A549 (cell line): ENCODE measurements at regions not wholly inside any gene's neighbourhood (a gene's known extent, or its start where the extent isn't known, plus 50 kb on each side); places are given as distances from the start of the nearest gene placed in this dataset.

Experiments used
- ATAC-seq, 2 experiments: fragments of 200-7000 bp in 1 of 2; fragments of >200 bp in 1 of 2; cut with Nextera tagmentation in 1 of 2; cut with Tn5 transposase in 1 of 2; 3 replicates each; pipeline versions ENCODE4 v1.8.0 to v1.9.1; 2018 to 2020; ENCODE audit warnings: mild to moderate bottlenecking in 1 of 2, moderate library complexity in 1 of 2
- CTCF ChIA-PET: fragments of 300-600 bp; sonication (Branson Sonifier 250); formaldehyde crosslinking; extraction: SDS; loops from one replicate; lab custom pipeline; 2021; ENCODE audit warnings: antibody characterized with exemption, inconsistent platforms; lab: Yijun Ruan, JAX
- POLR2A ChIA-PET: fragments of 350-600 bp; formaldehyde crosslinking; extraction: SDS; loops from one replicate; lab custom pipeline; 2021; ENCODE audit warnings: antibody characterized with exemption, inconsistent platforms; lab: Yijun Ruan, JAX
- DNase-seq, 2 experiments: peaks; one replicate each; pipeline versions ENCODE4 v3.0.0 to v3.0.0-alpha.2; 2011 to 2016; ENCODE audit warnings: low read depth in 1 of 2, low spot score in 1 of 2
- FAIRE-seq: peaks from 2 replicates; lab custom pipeline; 2011; peaks lifted over from hg19 to GRCh38; lab: Jason Lieb, UNC
- H3K27ac ChIP-seq, 2 experiments: fragments of >200 bp; sonication (Bioruptor Twin); formaldehyde crosslinking; 3 replicates each; pipeline ENCODE4 v1.5.1; 2016 to 2017
- H3K4me1 ChIP-seq: fragments of >200 bp; sonication (Bioruptor Twin); formaldehyde crosslinking; 3 replicates; pipeline ENCODE4 v1.6.1; 2016
- H3K4me2 ChIP-seq: fragments of >200 bp; sonication (Bioruptor Twin); formaldehyde crosslinking; 3 replicates; pipeline ENCODE4 v1.6.1; 2016
- H3K4me3 ChIP-seq: fragments of >200 bp; sonication (Bioruptor Twin); formaldehyde crosslinking; 3 replicates; pipeline ENCODE4 v1.5.1; 2016
- H3K9me3 ChIP-seq: fragments of >200 bp; sonication (Bioruptor Twin); formaldehyde crosslinking; 3 replicates; pipeline ENCODE4 v1.6.1; 2016
- CBX2 ChIP-seq: fragments of 200-600 bp; sonication (generic); IDR thresholded peaks from 2 replicates; pipeline ENCODE4 v1.6.1; 2016; ENCODE audit warnings: low read depth, mild to moderate bottlenecking, borderline replicate concordance
- EHMT2 ChIP-seq: fragments of 200-600 bp; sonication (generic); IDR thresholded peaks from 2 replicates; pipeline ENCODE4 v1.6.1; 2016; ENCODE audit warnings: antibody characterized with exemption, low read depth, mild to moderate bottlenecking, moderate library complexity
- ESRRA ChIP-seq: fragments of 150-350 bp; IDR thresholded peaks from 2 replicates; pipeline ENCODE4 v1.6.1; 2014; ENCODE audit warnings: mild to moderate bottlenecking, low read length, borderline replicate concordance
- HOXB5 ChIP-seq: fragments of 250-450 bp; sonication (Bioruptor Pico); IDR thresholded peaks from 2 replicates; pipeline ENCODE4 v1.5.0; 2020; ENCODE audit warnings: mild to moderate bottlenecking, moderate library complexity
- JUN ChIP-seq, 2 experiments: fragments of >200 bp; sonication (Bioruptor Twin); formaldehyde crosslinking; IDR thresholded peaks; 2 replicates in 1 of 2; 3 replicates in 1 of 2; pipeline ENCODE4 v1.6.1; 2016 to 2017
- MAFK ChIP-seq: fragments of 450-650 bp; IDR thresholded peaks from 2 replicates; pipeline ENCODE4 v1.6.1; 2014; ENCODE audit not compliant: partially characterized antibody
- PHF8 ChIP-seq: fragments of 200-600 bp; sonication (generic); IDR thresholded peaks from 2 replicates; pipeline ENCODE4 v1.6.1; 2016; ENCODE audit warnings: low read depth, mild to moderate bottlenecking, antibody characterized with exemption, moderate library complexity, borderline replicate concordance
- POLR2A ChIP-seq: IDR thresholded peaks from 2 replicates; pipeline ENCODE4 v1.6.1; 2012; ENCODE audit warnings: mild to moderate bottlenecking, low read length
- RNF2 ChIP-seq: fragments of 200-600 bp; sonication (generic); IDR thresholded peaks from 2 replicates; pipeline ENCODE4 v1.6.1; 2016; ENCODE audit warnings: low read depth, mild to moderate bottlenecking, antibody characterized with exemption, moderate library complexity, borderline replicate concordance
- ZFP36 ChIP-seq: fragments of 450-650 bp; IDR thresholded peaks from 2 replicates; pipeline ENCODE4 v1.6.1; 2014; ENCODE audit warnings: borderline replicate concordance; ENCODE audit not compliant: partially characterized antibody
- ZNF302 ChIP-seq: fragments of 250-450 bp; sonication (Bioruptor Pico); IDR thresholded peaks from 2 replicates; pipeline ENCODE4 v1.9.0; 2021; ENCODE audit warnings: inconsistent platforms, mild to moderate bottlenecking, moderate library complexity
- WGBS: methylation state at CpG from one replicate; pipeline ENCODE4 v1.1.6; 2017; ENCODE audit errors: missing lambda C conversion rate; 5-methylcytosine and 5-hydroxymethylcytosine counted together
- TF ChIP-seq, protein P1 (sequence below): fragments of 150-350 bp; IDR thresholded peaks from 2 replicates; pipeline ENCODE4 v1.6.1; 2014; ENCODE audit warnings: low read depth, mild to moderate bottlenecking, low read length
- TF ChIP-seq, protein P2 (sequence below): IDR thresholded peaks from 2 replicates; pipeline ENCODE4 v1.6.1; 2012
- TF ChIP-seq, protein P3 (sequence below): fragments of >200 bp; sonication (Bioruptor Twin); formaldehyde crosslinking; IDR thresholded peaks from 3 replicates; pipeline ENCODE4 v1.6.1; 2016
- TF ChIP-seq, protein P4 (sequence below): IDR thresholded peaks from 2 replicates; pipeline ENCODE4 v1.6.1; 2012
- TF ChIP-seq, protein P5 (sequence below): fragments of >200 bp; sonication (Bioruptor Twin); formaldehyde crosslinking; IDR thresholded peaks from 3 replicates; pipeline ENCODE4 v1.5.1; 2016
- TF ChIP-seq, protein P6 (sequence below): fragments of 450-650 bp; IDR thresholded peaks from 2 replicates; pipeline ENCODE4 v1.6.1; 2014; ENCODE audit warnings: antibody characterized with exemption

DNA sequence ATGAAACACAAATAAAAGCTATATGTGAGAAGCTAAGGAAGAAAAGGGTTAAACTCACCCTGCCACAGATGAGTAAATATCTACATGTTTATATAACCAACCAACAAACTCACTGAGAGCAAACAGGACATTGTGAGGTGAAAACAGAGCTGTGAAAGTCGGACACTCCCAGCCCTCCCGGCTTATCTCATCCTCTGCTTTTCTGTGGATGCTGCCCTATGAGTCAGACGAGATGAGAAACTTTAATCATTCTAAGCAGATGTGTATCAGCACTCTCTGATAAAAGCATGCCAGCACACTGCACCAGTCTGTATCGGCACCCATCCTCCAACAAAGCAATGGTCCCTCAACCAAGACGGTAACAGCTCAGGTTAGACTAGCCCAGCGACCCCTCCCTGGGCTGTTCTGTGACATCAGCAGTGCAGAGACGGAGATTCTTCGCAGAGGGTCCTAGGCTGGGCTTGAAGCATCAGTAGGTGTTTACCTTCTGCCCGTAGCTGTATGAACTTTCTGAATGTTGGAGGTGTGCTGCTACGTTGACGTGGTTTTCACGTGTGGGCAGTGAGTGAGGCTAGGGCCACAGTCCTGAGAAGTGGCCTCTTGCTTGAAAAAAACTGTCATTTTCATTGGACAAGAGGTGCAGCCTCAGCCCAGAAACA is 119.8 kb upstream of the ALDH1A3 start (continued):
- TF ChIP-seq, protein P1, sequence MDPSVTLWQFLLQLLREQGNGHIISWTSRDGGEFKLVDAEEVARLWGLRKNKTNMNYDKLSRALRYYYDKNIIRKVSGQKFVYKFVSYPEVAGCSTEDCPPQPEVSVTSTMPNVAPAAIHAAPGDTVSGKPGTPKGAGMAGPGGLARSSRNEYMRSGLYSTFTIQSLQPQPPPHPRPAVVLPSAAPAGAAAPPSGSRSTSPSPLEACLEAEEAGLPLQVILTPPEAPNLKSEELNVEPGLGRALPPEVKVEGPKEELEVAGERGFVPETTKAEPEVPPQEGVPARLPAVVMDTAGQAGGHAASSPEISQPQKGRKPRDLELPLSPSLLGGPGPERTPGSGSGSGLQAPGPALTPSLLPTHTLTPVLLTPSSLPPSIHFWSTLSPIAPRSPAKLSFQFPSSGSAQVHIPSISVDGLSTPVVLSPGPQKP = no peak
- TF ChIP-seq CBX2 = no peak
- TF ChIP-seq, protein P2, sequence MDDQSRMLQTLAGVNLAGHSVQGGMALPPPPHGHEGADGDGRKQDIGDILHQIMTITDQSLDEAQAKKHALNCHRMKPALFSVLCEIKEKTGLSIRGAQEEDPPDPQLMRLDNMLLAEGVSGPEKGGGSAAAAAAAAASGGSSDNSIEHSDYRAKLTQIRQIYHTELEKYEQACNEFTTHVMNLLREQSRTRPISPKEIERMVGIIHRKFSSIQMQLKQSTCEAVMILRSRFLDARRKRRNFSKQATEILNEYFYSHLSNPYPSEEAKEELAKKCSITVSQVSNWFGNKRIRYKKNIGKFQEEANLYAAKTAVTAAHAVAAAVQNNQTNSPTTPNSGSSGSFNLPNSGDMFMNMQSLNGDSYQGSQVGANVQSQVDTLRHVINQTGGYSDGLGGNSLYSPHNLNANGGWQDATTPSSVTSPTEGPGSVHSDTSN = no peak; the same call in 1 of the 2 replicates
- TF ChIP-seq, protein P3, sequence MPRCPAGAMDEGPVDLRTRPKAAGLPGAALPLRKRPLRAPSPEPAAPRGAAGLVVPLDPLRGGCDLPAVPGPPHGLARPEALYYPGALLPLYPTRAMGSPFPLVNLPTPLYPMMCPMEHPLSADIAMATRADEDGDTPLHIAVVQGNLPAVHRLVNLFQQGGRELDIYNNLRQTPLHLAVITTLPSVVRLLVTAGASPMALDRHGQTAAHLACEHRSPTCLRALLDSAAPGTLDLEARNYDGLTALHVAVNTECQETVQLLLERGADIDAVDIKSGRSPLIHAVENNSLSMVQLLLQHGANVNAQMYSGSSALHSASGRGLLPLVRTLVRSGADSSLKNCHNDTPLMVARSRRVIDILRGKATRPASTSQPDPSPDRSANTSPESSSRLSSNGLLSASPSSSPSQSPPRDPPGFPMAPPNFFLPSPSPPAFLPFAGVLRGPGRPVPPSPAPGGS = 0 out of 3 replicates have a peak, but pooled peaks have one; percentile 33
- peak; percentile 48 to 82; a peak in 2 of 5 replicates for TF ChIP-seq JUN (IDR thresholded peaks at IDR 0.05)
- TF ChIP-seq ZFP36 = no peak
- TF ChIP-seq, protein P4, sequence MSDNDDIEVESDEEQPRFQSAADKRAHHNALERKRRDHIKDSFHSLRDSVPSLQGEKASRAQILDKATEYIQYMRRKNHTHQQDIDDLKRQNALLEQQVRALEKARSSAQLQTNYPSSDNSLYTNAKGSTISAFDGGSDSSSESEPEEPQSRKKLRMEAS = peak; percentile 84
- no peak for TF ChIP-seq POLR2A
- TF ChIP-seq ZNF302 (CRISPR knock-in tag) = no peak; the same call in 1 of the 2 replicates
- no peak for TF ChIP-seq PHF8
- no peak for TF ChIP-seq HOXB5 (CRISPR knock-in tag)
- peak; percentile 14 for TF ChIP-seq MAFK
- TF ChIP-seq, protein P5, sequence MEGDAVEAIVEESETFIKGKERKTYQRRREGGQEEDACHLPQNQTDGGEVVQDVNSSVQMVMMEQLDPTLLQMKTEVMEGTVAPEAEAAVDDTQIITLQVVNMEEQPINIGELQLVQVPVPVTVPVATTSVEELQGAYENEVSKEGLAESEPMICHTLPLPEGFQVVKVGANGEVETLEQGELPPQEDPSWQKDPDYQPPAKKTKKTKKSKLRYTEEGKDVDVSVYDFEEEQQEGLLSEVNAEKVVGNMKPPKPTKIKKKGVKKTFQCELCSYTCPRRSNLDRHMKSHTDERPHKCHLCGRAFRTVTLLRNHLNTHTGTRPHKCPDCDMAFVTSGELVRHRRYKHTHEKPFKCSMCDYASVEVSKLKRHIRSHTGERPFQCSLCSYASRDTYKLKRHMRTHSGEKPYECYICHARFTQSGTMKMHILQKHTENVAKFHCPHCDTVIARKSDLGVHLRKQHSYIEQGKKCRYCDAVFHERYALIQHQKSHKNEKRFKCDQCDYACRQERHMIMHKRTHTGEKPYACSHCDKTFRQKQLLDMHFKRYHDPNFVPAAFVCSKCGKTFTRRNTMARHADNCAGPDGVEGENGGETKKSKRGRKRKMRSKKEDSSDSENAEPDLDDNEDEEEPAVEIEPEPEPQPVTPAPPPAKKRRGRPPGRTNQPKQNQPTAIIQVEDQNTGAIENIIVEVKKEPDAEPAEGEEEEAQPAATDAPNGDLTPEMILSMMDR = no peak
- TF ChIP-seq, all 56 proteins: peak for 13

DNA sequence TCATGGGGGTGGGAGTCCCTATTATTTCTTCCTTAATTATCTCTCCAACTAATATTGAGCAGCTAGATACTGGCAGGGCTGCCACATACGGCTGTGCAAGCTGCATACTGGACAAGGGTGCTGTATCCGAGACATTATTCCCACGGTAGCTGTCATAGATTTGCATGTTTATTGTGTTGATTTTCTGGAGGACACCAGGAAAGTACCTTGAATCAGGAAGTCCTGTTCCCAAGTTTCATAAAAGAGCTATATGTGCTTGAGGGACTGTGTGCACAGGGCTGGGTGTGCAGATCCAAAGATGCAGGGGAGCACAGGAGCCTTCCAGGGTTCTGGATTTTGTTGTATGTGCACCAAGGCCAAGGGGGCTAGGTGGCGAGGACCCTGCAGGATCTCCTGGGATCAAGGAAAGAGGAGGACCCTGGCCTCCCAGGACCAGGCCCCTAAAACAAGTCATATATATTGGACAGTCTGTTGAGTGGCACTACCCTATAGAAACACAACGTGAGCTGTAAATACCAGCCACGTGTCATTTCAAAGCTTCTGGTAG is 119.2 kb upstream of the ALDH1A3 start:
- peak overlapping the region; percentile 26; the same call in 1 of the 3 replicates for H3K4me3 ChIP-seq
- no peak for TF ChIP-seq ESRRA
- TF ChIP-seq, protein P6, sequence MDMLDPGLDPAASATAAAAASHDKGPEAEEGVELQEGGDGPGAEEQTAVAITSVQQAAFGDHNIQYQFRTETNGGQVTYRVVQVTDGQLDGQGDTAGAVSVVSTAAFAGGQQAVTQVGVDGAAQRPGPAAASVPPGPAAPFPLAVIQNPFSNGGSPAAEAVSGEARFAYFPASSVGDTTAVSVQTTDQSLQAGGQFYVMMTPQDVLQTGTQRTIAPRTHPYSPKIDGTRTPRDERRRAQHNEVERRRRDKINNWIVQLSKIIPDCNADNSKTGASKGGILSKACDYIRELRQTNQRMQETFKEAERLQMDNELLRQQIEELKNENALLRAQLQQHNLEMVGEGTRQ = no peak
- TF ChIP-seq RNF2 = no peak
- no peak for TF ChIP-seq EHMT2
- peaks cover 22% of the 10 kb centered on the region for H3K4me1 ChIP-seq
- ChIA-PET POLR2A (interaction anchor here (1.9 kb wide), 1 partner anchor 39 kb away, joined by 17 read pairs; no protein-coding TSS in a partner anchor), CTCF (interaction anchor here (1.0 to 3.0 kb wide), 7 partner anchors 10 to 113 kb away, joined by 3 to 17 read pairs (median 5); no protein-coding TSS in a partner anchor)
- DNase-seq (peak in 1 of 2 experiments; percentile 50), ATAC-seq (peak; percentile 21 to 34; a peak in 4 of 6 replicates), FAIRE-seq (no peak)
- peak overlapping the region; percentile 51 to 67 for H3K27ac ChIP-seq
- no peaks in the 10 kb centered on the region for H3K9me3 ChIP-seq
- 48% methylated on average over 6 of the region's 6 CpGs for WGBS
- peak overlapping the region; percentile 90 for H3K4me2 ChIP-seq
